ENCODE measurements at regions not wholly inside any gene's neighbourhood (a gene's known extent, or its start where the extent isn't known, plus 50 kb on each side); places are given as distances from the start of the nearest gene placed in this dataset.

DNA sequence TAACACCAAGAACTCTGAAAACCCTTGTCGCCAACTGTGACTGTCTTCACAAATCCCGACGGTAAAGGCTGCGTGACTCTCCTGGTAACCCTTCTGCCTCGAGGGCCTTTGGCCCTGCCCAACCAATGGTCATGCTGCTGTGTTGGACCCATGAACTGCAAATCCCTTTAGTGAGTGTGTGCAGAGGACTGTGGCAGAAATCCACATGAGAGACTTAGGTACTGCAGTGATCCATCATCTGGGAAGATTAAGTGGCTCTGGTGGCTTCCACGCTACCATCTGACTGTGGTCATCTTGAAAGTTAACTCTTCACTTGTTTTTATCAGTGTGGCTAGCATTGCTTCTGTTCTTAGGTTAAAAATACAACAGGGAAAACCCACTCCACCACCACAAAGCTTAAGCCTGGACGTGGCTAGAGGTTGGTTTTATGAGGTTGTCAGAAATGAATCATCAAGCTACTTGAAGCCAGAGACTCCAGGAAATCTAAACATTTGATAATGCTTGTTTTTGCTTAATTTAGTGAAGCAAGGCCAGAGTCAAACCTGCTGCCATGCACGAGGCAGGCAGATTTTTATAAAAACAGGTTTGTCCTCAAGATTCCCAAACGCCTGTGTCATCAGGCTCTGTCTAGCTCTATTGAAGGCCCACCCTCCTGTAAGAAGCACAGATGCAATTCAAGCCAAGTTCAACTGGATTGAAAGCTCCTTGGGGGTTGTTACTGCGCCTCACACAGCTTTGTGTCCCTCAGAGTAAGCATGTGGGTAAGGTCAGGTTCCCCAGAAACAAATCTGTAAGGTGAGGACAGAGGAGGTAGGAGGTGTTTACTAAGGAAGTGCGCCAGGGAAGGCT, 52.7 kb upstream of the ERCC6L2 start:
- H3K27ac ChIP-seq (ENCODE audit: insufficient read depth, low read depth, low read length, poor library complexity, severe bottlenecking): no peak overlapping the region
- no peaks in the 10 kb centered on the region for H3K9me3 ChIP-seq (ENCODE audit: control insufficient read depth, low read length)
- H3K36me3 ChIP-seq (ENCODE audit: control insufficient read depth, insufficient read depth, low read length): no peaks in the 10 kb centered on the region
- 94% methylated on average over 11 of the region's 11 CpGs for WGBS, 2 experiments
- no peaks in the 10 kb centered on the region for H3K4me1 ChIP-seq (ENCODE audit: control insufficient read depth, insufficient read depth, low read length)
- H3K4me3 ChIP-seq (ENCODE audit: insufficient read depth, low read depth, low read length): no peak overlapping the region
- no peaks in the 10 kb centered on the region for H3K27me3 ChIP-seq (ENCODE audit: control insufficient read depth, insufficient read depth, low read length, poor library complexity, severe bottlenecking)

- 94 to 96% methylated on average over 3 of the region's 3 CpGs for WGBS, 2 experiments
These were observed 53.5 kb upstream of the ERCC6L2 start for GRCh38 chr9:95822015-95822414.

GRCh38 chr9:95820074-95820473, 55.4 kb upstream of the ERCC6L2 start:
- WGBS, 2 experiments: 89 to 92% methylated on average over 5 to 7 of the region's 8 CpGs
- Histone ChIP-seq H3K27ac (ENCODE audit: insufficient read depth, low read depth, low read length, poor library complexity, severe bottlenecking) (no peak overlapping the region), H3K9me3 (ENCODE audit: control insufficient read depth, low read length) (no peaks in the 10 kb centered on the region), H3K36me3 (ENCODE audit: control insufficient read depth, insufficient read depth, low read length) (no peaks in the 10 kb centered on the region), H3K27me3 (ENCODE audit: control insufficient read depth, insufficient read depth, low read length, poor library complexity, severe bottlenecking) (no peaks in the 10 kb centered on the region), H3K4me3 (ENCODE audit: insufficient read depth, low read depth, low read length) (no peak overlapping the region), H3K4me1 (ENCODE audit: control insufficient read depth, insufficient read depth, low read length) (no peaks in the 10 kb centered on the region)

More at GRCh38 chr9:95822015-95822414, 53.5 kb upstream of the ERCC6L2 start:
- Histone ChIP-seq H3K4me1 (ENCODE audit: control insufficient read depth, insufficient read depth, low read length) (no peaks in the 10 kb centered on the region), H3K27ac (ENCODE audit: insufficient read depth, low read depth, low read length, poor library complexity, severe bottlenecking) (no peak overlapping the region), H3K36me3 (ENCODE audit: control insufficient read depth, insufficient read depth, low read length) (no peaks in the 10 kb centered on the region), H3K4me3 (ENCODE audit: insufficient read depth, low read depth, low read length) (no peak overlapping the region), H3K9me3 (ENCODE audit: control insufficient read depth, low read length) (no peaks in the 10 kb centered on the region), H3K27me3 (ENCODE audit: control insufficient read depth, insufficient read depth, low read length, poor library complexity, severe bottlenecking) (no peaks in the 10 kb centered on the region)

DNA sequence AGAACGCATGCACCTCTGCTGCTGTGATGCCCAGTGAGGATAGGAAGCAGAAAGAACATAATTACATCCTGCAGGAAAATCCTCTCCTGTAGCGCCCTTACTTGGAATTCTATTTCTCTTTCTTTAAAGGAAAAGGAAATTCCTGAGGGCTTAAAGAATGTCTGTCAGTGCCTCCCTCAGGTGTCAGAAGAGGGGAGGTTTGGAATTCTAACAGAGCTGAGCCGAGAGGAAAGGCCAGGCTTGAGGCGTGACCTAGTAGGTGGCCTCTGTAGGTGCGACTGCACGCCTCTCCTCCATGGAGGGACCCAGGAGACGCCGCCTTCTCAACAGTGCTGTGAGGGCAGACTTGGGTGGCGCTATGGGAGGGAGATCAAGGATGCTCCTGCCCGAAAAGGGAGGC, 55.9 kb upstream of the ERCC6L2 start:
- Histone ChIP-seq H3K36me3 (ENCODE audit: control insufficient read depth, insufficient read depth, low read length) (no peaks in the 10 kb centered on the region), H3K4me3 (ENCODE audit: insufficient read depth, low read depth, low read length) (no peak overlapping the region), H3K27me3 (ENCODE audit: control insufficient read depth, insufficient read depth, low read length, poor library complexity, severe bottlenecking) (no peaks in the 10 kb centered on the region), H3K9me3 (ENCODE audit: control insufficient read depth, low read length) (no peaks in the 10 kb centered on the region), H3K4me1 (ENCODE audit: control insufficient read depth, insufficient read depth, low read length) (no peaks in the 10 kb centered on the region), H3K27ac (ENCODE audit: insufficient read depth, low read depth, low read length, poor library complexity, severe bottlenecking) (no peak overlapping the region)
- 76 to 78% methylated on average over 10 of the region's 10 CpGs for WGBS, 2 experiments

GRCh38 chr9:95817205-95817604, 58.3 kb upstream of the ERCC6L2 start:
- no peaks in the 10 kb centered on the region for H3K4me1 ChIP-seq (ENCODE audit: control insufficient read depth, insufficient read depth, low read length)
- H3K9me3 ChIP-seq (ENCODE audit: control insufficient read depth, low read length): no peaks in the 10 kb centered on the region
- H3K36me3 ChIP-seq (ENCODE audit: control insufficient read depth, insufficient read depth, low read length): no peaks in the 10 kb centered on the region
- H3K4me3 ChIP-seq (ENCODE audit: insufficient read depth, low read depth, low read length): no peak overlapping the region
- no peaks in the 10 kb centered on the region for H3K27me3 ChIP-seq (ENCODE audit: control insufficient read depth, insufficient read depth, low read length, poor library complexity, severe bottlenecking)
- WGBS, 2 experiments: 87 to 90% methylated on average over 6 of the region's 6 CpGs
- no peak overlapping the region for H3K27ac ChIP-seq (ENCODE audit: insufficient read depth, low read depth, low read length, poor library complexity, severe bottlenecking)

DNA sequence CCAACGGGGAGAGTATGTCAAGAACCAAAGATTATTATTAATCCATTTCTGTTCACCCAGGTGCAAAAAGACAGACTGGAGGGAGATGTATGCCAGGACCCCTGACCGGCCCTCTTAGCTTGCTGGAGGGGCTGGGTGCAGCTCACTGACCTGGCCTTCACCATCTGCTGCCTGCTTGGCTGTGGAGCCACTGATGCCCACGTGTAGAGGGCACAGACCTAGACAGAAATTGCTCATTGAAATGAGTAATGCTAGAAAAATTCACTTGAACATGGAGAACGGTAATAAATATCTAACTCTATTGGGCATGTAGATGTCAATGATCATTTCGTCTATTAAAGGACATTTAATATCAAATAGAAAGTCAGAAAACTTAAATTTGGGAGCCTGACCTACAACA, 58.8 kb upstream of the ERCC6L2 start:
- WGBS, 2 experiments: 84 to 93% methylated on average over 5 of the region's 5 CpGs
- Histone ChIP-seq H3K27ac (ENCODE audit: insufficient read depth, low read depth, low read length, poor library complexity, severe bottlenecking) (no peak overlapping the region), H3K27me3 (ENCODE audit: control insufficient read depth, insufficient read depth, low read length, poor library complexity, severe bottlenecking) (no peaks in the 10 kb centered on the region), H3K4me3 (ENCODE audit: insufficient read depth, low read depth, low read length) (no peak overlapping the region), H3K9me3 (ENCODE audit: control insufficient read depth, low read length) (no peaks in the 10 kb centered on the region), H3K4me1 (ENCODE audit: control insufficient read depth, insufficient read depth, low read length) (no peaks in the 10 kb centered on the region), H3K36me3 (ENCODE audit: control insufficient read depth, insufficient read depth, low read length) (no peaks in the 10 kb centered on the region)

DNA sequence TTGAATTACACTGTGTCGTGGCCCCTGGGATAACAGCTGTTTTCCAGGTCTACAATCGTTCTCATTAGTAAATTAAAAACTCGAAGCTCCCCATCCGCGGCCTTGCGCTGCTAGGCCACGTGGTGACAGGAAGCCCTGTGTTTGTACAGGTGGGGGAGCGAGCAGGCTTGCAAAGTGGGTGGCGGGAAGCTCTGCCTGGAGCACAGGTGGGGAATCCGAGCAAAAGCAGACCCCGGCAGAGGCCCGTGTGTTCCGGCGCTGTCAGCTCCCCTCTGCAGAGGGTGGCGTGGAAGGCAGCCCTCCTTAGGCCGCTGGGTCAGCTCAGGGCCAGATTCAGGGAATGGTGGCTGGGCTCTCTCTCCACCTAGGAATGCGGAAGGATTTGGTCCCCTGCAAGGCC, 59.5 kb upstream of the ERCC6L2 start:
- Histone ChIP-seq H3K27me3 (ENCODE audit: control insufficient read depth, insufficient read depth, low read length, poor library complexity, severe bottlenecking) (no peaks in the 10 kb centered on the region), H3K4me3 (ENCODE audit: insufficient read depth, low read depth, low read length) (no peak overlapping the region), H3K4me1 (ENCODE audit: control insufficient read depth, insufficient read depth, low read length) (no peaks in the 10 kb centered on the region), H3K9me3 (ENCODE audit: control insufficient read depth, low read length) (no peaks in the 10 kb centered on the region), H3K36me3 (ENCODE audit: control insufficient read depth, insufficient read depth, low read length) (no peaks in the 10 kb centered on the region), H3K27ac (ENCODE audit: insufficient read depth, low read depth, low read length, poor library complexity, severe bottlenecking) (no peak overlapping the region)
- 89% methylated on average over 17 of the region's 17 CpGs for WGBS, 2 experiments

DNA sequence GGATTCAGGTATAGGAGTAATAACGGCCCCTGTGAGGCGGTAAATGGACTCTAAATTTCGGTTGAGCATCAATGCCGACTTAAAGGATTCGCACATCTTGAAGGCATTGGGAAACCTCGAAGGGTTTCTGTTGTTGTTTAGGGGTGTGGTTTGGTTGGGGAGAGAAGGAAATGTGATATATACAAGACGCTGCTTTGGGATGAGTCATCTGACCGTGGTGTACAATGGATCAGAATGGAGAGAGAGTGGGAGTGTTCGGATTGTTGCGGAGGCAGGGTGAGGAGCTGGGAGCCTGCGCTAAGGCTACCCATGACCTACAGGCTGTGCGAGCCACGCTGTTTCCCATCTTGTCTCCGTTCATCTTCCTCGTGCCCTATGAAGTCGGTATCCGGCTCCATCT, 60.4 kb upstream of the ERCC6L2 start:
- Histone ChIP-seq H3K4me3 (ENCODE audit: insufficient read depth, low read depth, low read length) (no peak overlapping the region), H3K27me3 (ENCODE audit: control insufficient read depth, insufficient read depth, low read length, poor library complexity, severe bottlenecking) (no peaks in the 10 kb centered on the region), H3K36me3 (ENCODE audit: control insufficient read depth, insufficient read depth, low read length) (no peaks in the 10 kb centered on the region), H3K9me3 (ENCODE audit: control insufficient read depth, low read length) (no peaks in the 10 kb centered on the region), H3K27ac (ENCODE audit: insufficient read depth, low read depth, low read length, poor library complexity, severe bottlenecking) (no peak overlapping the region), H3K4me1 (ENCODE audit: control insufficient read depth, insufficient read depth, low read length) (no peaks in the 10 kb centered on the region)
- WGBS, 2 experiments: 94% methylated on average over 17 of the region's 17 CpGs

DNA sequence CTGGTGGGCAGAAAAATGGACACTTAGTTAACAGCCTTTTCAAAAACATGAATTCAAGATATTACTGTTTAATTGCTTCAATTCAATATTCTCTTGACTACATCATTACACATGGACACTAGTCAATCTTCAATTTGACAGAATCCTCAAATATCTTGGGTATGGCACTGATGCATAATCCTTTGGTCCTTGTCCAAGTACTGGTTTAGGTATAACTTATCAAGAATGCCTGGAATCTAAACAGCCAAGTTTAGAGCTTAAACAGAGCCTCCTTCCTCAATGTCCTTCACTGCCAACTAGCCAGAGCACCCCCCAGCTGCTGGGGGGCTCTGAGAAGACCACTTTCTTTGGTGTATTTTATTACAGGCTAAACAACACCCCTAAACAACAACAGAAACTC, 61.6 kb upstream of the ERCC6L2 start:
- Histone ChIP-seq H3K27me3 (ENCODE audit: control insufficient read depth, insufficient read depth, low read length, poor library complexity, severe bottlenecking) (no peaks in the 10 kb centered on the region), H3K36me3 (ENCODE audit: control insufficient read depth, insufficient read depth, low read length) (no peaks in the 10 kb centered on the region), H3K27ac (ENCODE audit: insufficient read depth, low read depth, low read length, poor library complexity, severe bottlenecking) (no peak overlapping the region), H3K4me1 (ENCODE audit: control insufficient read depth, insufficient read depth, low read length) (no peaks in the 10 kb centered on the region), H3K9me3 (ENCODE audit: control insufficient read depth, low read length) (no peaks in the 10 kb centered on the region), H3K4me3 (ENCODE audit: insufficient read depth, low read depth, low read length) (no peak overlapping the region)

- H3K27ac ChIP-seq (ENCODE audit: insufficient read depth, low read depth, low read length, poor library complexity, severe bottlenecking): no peak overlapping the region
- no peaks in the 10 kb centered on the region for H3K27me3 ChIP-seq (ENCODE audit: control insufficient read depth, insufficient read depth, low read length, poor library complexity, severe bottlenecking)
- H3K36me3 ChIP-seq (ENCODE audit: control insufficient read depth, insufficient read depth, low read length): no peaks in the 10 kb centered on the region
- no peaks in the 10 kb centered on the region for H3K9me3 ChIP-seq (ENCODE audit: control insufficient read depth, low read length)
- no peak overlapping the region for H3K4me3 ChIP-seq (ENCODE audit: insufficient read depth, low read depth, low read length)
- no peaks in the 10 kb centered on the region for H3K4me1 ChIP-seq (ENCODE audit: control insufficient read depth, insufficient read depth, low read length)
These were observed 64.7 kb upstream of the ERCC6L2 start for GRCh38 chr9:95810814-95811213.

GRCh38 chr9:95810133-95810532, 65.4 kb upstream of the ERCC6L2 start:
- no peaks in the 10 kb centered on the region for H3K27me3 ChIP-seq (ENCODE audit: control insufficient read depth, insufficient read depth, low read length, poor library complexity, severe bottlenecking)
- no peaks in the 10 kb centered on the region for H3K9me3 ChIP-seq (ENCODE audit: control insufficient read depth, low read length)
- H3K27ac ChIP-seq (ENCODE audit: insufficient read depth, low read depth, low read length, poor library complexity, severe bottlenecking): no peak overlapping the region
- no peaks in the 10 kb centered on the region for H3K4me1 ChIP-seq (ENCODE audit: control insufficient read depth, insufficient read depth, low read length)
- H3K4me3 ChIP-seq (ENCODE audit: insufficient read depth, low read depth, low read length): no peak overlapping the region
- whole genome bisulfite sequencing, 2 experiments: 83 to 92% methylated on average over 3 of the region's 3 CpGs
- H3K36me3 ChIP-seq (ENCODE audit: control insufficient read depth, insufficient read depth, low read length): no peaks in the 10 kb centered on the region

All from ectodermal cell (in vitro differentiated cells).